H1 (cell line): ENCODE measurements at regions not wholly inside any gene's neighbourhood (a gene's known extent, or its start where the extent isn't known, plus 50 kb on each side); places are given as distances from the start of the nearest gene placed in this dataset.

Experiments used
- CTCF ChIA-PET: fragments of 300-600 bp; sonication (Branson Sonifier 250); formaldehyde crosslinking; loops from one replicate; lab custom pipeline; 2021; ENCODE audit not compliant: partially characterized antibody; lab: Charles Lee
- POLR2A ChIA-PET: fragments of 300-600 bp; sonication (Branson Sonifier 250); formaldehyde crosslinking; loops from one replicate; lab custom pipeline; 2021; ENCODE audit warnings: inconsistent platforms; ENCODE audit not compliant: partially characterized antibody; lab: Charles Lee
- DNase-seq, 2 experiments: peaks; one replicate each; pipeline versions ENCODE4 v3.0.0 to v3.0.0-alpha.2; 2010 to 2022; ENCODE audit warnings: low spot score in 2 of 2, low read depth in 1 of 2, mixed read lengths in 1 of 2
- FAIRE-seq: peaks from 2 replicates; lab custom pipeline; 2011; peaks lifted over from hg19 to GRCh38; lab: Jason Lieb, UNC
- H2AFZ ChIP-seq: 2 replicates; pipeline ENCODE4 v1.8.1; 2012; ENCODE audit warnings: low read length, inconsistent platforms
- H2AK5ac ChIP-seq: 2 replicates; pipeline ENCODE4 v1.6.1; 2013; ENCODE audit warnings: low read depth, low read length
- H2BK120ac ChIP-seq: replicated peaks from 2 replicates; pipeline ENCODE3; 2013; ENCODE audit warnings: low read depth, low read length, inconsistent platforms
- H2BK12ac ChIP-seq: 2 replicates; pipeline ENCODE4 v1.6.1; 2013; ENCODE audit warnings: low read depth, low read length
- H2BK15ac ChIP-seq: 2 replicates; pipeline ENCODE4 v1.6.1; 2013; ENCODE audit warnings: low read length
- H2BK20ac ChIP-seq: 2 replicates; pipeline ENCODE4 v1.6.1; 2013; ENCODE audit warnings: low read length
- H2BK5ac ChIP-seq: 2 replicates; pipeline ENCODE4 v1.6.1; 2013; ENCODE audit warnings: low read depth, low read length
- H3K14ac ChIP-seq: 2 replicates; pipeline ENCODE4 v1.6.1; 2013; ENCODE audit warnings: inconsistent platforms; ENCODE audit not compliant: insufficient read length
- H3K18ac ChIP-seq: 2 replicates; pipeline ENCODE4 v1.6.1; 2013; ENCODE audit warnings: low read length; ENCODE audit errors: extremely low read depth
- H3K23ac ChIP-seq: 2 replicates; pipeline ENCODE4 v1.6.1; 2013; ENCODE audit warnings: inconsistent platforms; ENCODE audit not compliant: insufficient read length
- H3K23me2 ChIP-seq: 2 replicates; pipeline ENCODE4 v1.6.1; 2013; ENCODE audit warnings: low read depth, low read length
- H3K27ac ChIP-seq: 2 replicates; pipeline ENCODE4 v1.6.1; 2011; ENCODE audit warnings: low read depth, low read length, inconsistent platforms
- H3K27me3 ChIP-seq, 4 experiments: replicated peaks in 1 of 4; 1 replicate in 1 of 4; 2 replicates in 3 of 4; pipeline versions ENCODE4 v1.6.1 to v1.8.1; 2011 to 2013; ENCODE audit warnings: low read length in 3 of 4, mild to moderate bottlenecking in 3 of 4, inconsistent platforms in 2 of 4, mixed read lengths in 2 of 4, moderate library complexity in 1 of 4; ENCODE audit not compliant: control insufficient read depth in 3 of 4, insufficient read depth in 3 of 4; ENCODE audit errors: extremely low read depth in 1 of 4
- H3K36me3 ChIP-seq, 4 experiments: 2 replicates each; pipeline versions ENCODE4 v1.6.1 to v1.8.1; 2011 to 2013; ENCODE audit warnings: mild to moderate bottlenecking in 4 of 4, low read length in 3 of 4, moderate library complexity in 2 of 4, control low read depth in 1 of 4, inconsistent platforms in 1 of 4; ENCODE audit not compliant: insufficient read depth in 4 of 4, control insufficient read depth in 2 of 4
- H3K4ac ChIP-seq: replicated peaks from 2 replicates; pipeline ENCODE3; 2013; ENCODE audit warnings: low read length, low read depth, mixed read lengths, inconsistent platforms; ENCODE audit not compliant: insufficient read length
- H3K4me1 ChIP-seq, 4 experiments: replicated peaks in 1 of 4; 1 replicate in 1 of 4; 2 replicates in 3 of 4; pipeline versions ENCODE4 v1.6.1 to v1.8.1; 2011 to 2013; ENCODE audit warnings: low read length in 3 of 4, inconsistent platforms in 2 of 4, mixed read lengths in 1 of 4; ENCODE audit not compliant: insufficient read depth in 4 of 4, control insufficient read depth in 3 of 4
- H3K4me2 ChIP-seq, 2 experiments: 2 replicates each; pipeline versions ENCODE4 v1.6.1 to v1.8.1; 2011 to 2013; ENCODE audit warnings: low read depth in 2 of 2, low read length in 2 of 2, control low read depth in 1 of 2, inconsistent platforms in 1 of 2, mild to moderate bottlenecking in 1 of 2; ENCODE audit not compliant: insufficient read depth in 1 of 2
- H3K4me3 ChIP-seq, 4 experiments: fragments of 200-600, 300-600 bp in 1 of 4; sonication (generic), shearing (Covaris generic), sonication (Bioruptor Twin) in 1 of 4; 2 replicates each; pipeline versions ENCODE4 v1.5.1 to v1.8.1; 2011 to 2016; ENCODE audit warnings: low read length in 4 of 4, low read depth in 3 of 4, control low read depth in 2 of 4, inconsistent platforms in 2 of 4, mild to moderate bottlenecking in 2 of 4, mixed read lengths in 1 of 4, moderate library complexity in 1 of 4; ENCODE audit not compliant: insufficient read depth in 2 of 4; ENCODE audit errors: extremely low read depth in 1 of 4
- H3K56ac ChIP-seq: replicated peaks from 2 replicates; pipeline ENCODE3; 2013; ENCODE audit warnings: low read depth, mild to moderate bottlenecking, mixed read lengths, low read length, inconsistent platforms; ENCODE audit not compliant: insufficient read length
- H3K79me1 ChIP-seq: 2 replicates; pipeline ENCODE4 v1.6.1; 2013; ENCODE audit warnings: low read depth, low read length, control low read depth
- H3K79me2 ChIP-seq, 2 experiments: 2 replicates each; pipeline versions ENCODE4 v1.6.1 to v1.8.1; 2012 to 2013; ENCODE audit warnings: low read length in 2 of 2, mild to moderate bottlenecking in 2 of 2, inconsistent platforms in 1 of 2; ENCODE audit not compliant: insufficient read depth in 2 of 2, control insufficient read depth in 1 of 2
- H3K9ac ChIP-seq, 4 experiments: replicated peaks in 1 of 4; 1 replicate in 1 of 4; 2 replicates in 3 of 4; pipeline versions ENCODE4 v1.6.1 to v1.8.1; 2011 to 2013; ENCODE audit warnings: low read depth in 3 of 4, low read length in 3 of 4, control low read depth in 2 of 4, mild to moderate bottlenecking in 2 of 4, moderate library complexity in 2 of 4, inconsistent platforms in 1 of 4; ENCODE audit errors: extremely low read depth in 1 of 4
- H3K9me3 ChIP-seq, 2 experiments: 2 replicates each; pipeline versions ENCODE4 v1.6.1 to v1.8.1; 2012 to 2013; ENCODE audit warnings: mild to moderate bottlenecking in 2 of 2, moderate library complexity in 2 of 2, control low read depth in 1 of 2, inconsistent platforms in 1 of 2, low read depth in 1 of 2, low read length in 1 of 2, mixed read lengths in 1 of 2; ENCODE audit not compliant: insufficient read depth in 2 of 2
- H4K20me1 ChIP-seq, 2 experiments: replicated peaks in 1 of 2; 2 replicates each; pipeline versions ENCODE3 to v1.8.1; 2011 to 2013; ENCODE audit warnings: inconsistent platforms in 2 of 2, low read length in 2 of 2, mild to moderate bottlenecking in 1 of 2; ENCODE audit not compliant: insufficient read depth in 2 of 2, control insufficient read depth in 1 of 2
- H4K5ac ChIP-seq: 2 replicates; pipeline ENCODE4 v1.6.1; 2013; ENCODE audit warnings: low read length, low read depth, mixed read lengths, inconsistent platforms; ENCODE audit not compliant: insufficient read length
- H4K8ac ChIP-seq: 2 replicates; pipeline ENCODE4 v1.8.0; 2013; ENCODE audit warnings: mild to moderate bottlenecking, moderate library complexity, low read length, inconsistent platforms; ENCODE audit not compliant: insufficient read depth; ENCODE audit errors: extremely low read depth
- H4K91ac ChIP-seq: replicated peaks from 2 replicates; pipeline ENCODE3; 2013; ENCODE audit warnings: low read length, mixed read lengths, inconsistent platforms; ENCODE audit not compliant: insufficient read length
- EP300 ChIP-seq, 2 experiments: IDR thresholded peaks; 1 replicate in 1 of 2; 2 replicates in 1 of 2; pipeline ENCODE4 v1.6.1; 2011 to 2012; ENCODE audit warnings: low read depth in 2 of 2, low read length in 2 of 2, mild to moderate bottlenecking in 2 of 2, borderline replicate concordance in 1 of 2, inconsistent platforms in 1 of 2, moderate library complexity in 1 of 2
- RFX5 ChIP-seq: IDR thresholded peaks from 2 replicates; pipeline ENCODE4 v1.6.1; 2011; ENCODE audit warnings: low read depth, low read length, improper control_type of control experiment, borderline replicate concordance
- WGBS, 2 experiments: shearing (Covaris generic) in 1 of 2; methylation state at CpG; one replicate each; pipeline versions ENCODE4 v1.1.6 to v1.1.7; 2013 to 2015; ENCODE audit warnings: low lambda C conversion rate in 2 of 2, mixed read lengths in 2 of 2, inconsistent platforms in 1 of 2, low coverage in 1 of 2, missing lambda C conversion rate in 1 of 2; ENCODE audit not compliant: insufficient replicate concordance in 2 of 2, insufficient coverage in 1 of 2, insufficient read length in 1 of 2; ENCODE audit errors: extremely low coverage in 1 of 2, missing lambda C conversion rate in 1 of 2; 5-methylcytosine and 5-hydroxymethylcytosine counted together

DNA sequence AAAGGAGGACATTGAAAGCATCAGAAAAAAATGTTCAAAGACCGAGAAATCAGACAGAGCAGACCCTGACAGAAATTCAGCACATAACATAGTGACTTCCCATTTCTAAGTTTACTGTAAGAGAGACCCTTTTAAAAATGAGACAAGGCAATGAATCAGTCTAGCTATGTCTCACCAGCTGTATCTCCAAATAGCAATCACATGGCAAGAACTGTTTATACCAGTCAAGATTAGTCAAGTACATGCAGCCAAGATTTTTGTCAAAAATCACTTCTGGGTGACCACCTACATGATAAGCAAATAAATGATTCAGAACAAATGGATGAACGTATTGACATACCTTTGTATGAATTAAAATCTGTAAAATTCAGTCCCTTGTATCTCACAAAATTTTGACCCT is 138.0 kb downstream of the DTWD1 start:
- Histone ChIP-seq H3K9ac (no peak overlapping the region), H4K20me1 (no peaks in the 10 kb centered on the region), H2BK15ac (no peak overlapping the region), H3K4me2 (no peak overlapping the region), H2BK120ac (no peak overlapping the region), H3K27me3 (no peaks in the 10 kb centered on the region), H3K4ac (no peak overlapping the region), H3K4me3 (no peak overlapping the region), H3K56ac (no peak overlapping the region), H3K79me2 (no peaks in the 10 kb centered on the region), H3K27ac (no peak overlapping the region)
- POLR2A ChIA-PET = no interaction called here
- TF ChIP-seq RFX5 (no peak), EP300 (IDR thresholded peaks at IDR 0.05; ENCODE audit: borderline replicate concordance in 1 of 2, low read depth in 2 of 2, low read length in 2 of 2) (no peak)
- TF ChIP-seq, all 59 proteins: peak for 0
- Histone ChIP-seq H3K18ac (no peak overlapping the region), H2BK12ac (no peak overlapping the region), H4K91ac (no peak overlapping the region), H3K23me2 (no peaks in the 10 kb centered on the region), H3K79me1 (no peaks in the 10 kb centered on the region), H3K14ac (no peak overlapping the region), H3K9me3 (no peaks in the 10 kb centered on the region; a peak in 1 of 4 replicates), H2BK20ac (no peak overlapping the region), H2BK5ac (no peak overlapping the region), H3K4me1 (no peaks in the 10 kb centered on the region), H2AK5ac (no peak overlapping the region), H4K5ac (no peak overlapping the region), H3K36me3 (no peaks in the 10 kb centered on the region), H4K8ac (no peak overlapping the region), H3K23ac (no peak overlapping the region), H2AFZ (no peak overlapping the region)
- CTCF ChIA-PET = interaction anchor here (0.6 kb wide), 1 partner anchor 522 kb away, joined by 3 read pairs; no protein-coding TSS in a partner anchor
- FAIRE-seq (no peak), DNase-seq (no peak)
- 84% methylated on average over 2 of the region's 2 CpGs; no CpG with 5 or more reads in 1 of the 2 experiments for WGBS, 2 experiments
